Gastroesophageal sphincter (tissue), 4 donors: ENCODE measurements at regions not wholly inside any gene's neighbourhood (a gene's known extent, or its start where the extent isn't known, plus 50 kb on each side); places are given as distances from the start of the nearest gene placed in this dataset.

ENCODE experiments used
- ATAC-seq: fragments of 150-250 bp; one replicate; pipeline ENCODE4 v1.9.1; 2016; ENCODE audit warnings: mild to moderate bottlenecking, moderate library complexity
- H3K27ac ChIP-seq, 4 donors: fragments of 200-600 bp; sonication (generic) in 3 of 4; 1 replicate in 3 of 4; 2 replicates in 1 of 4; pipeline ENCODE4 v1.5.1; 2016 to 2019
- H3K27me3 ChIP-seq: fragments of 200-600 bp; sonication (generic); one replicate; pipeline ENCODE4 v1.5.1; 2019
- H3K36me3 ChIP-seq, 2 donors: fragments of 200-600 bp; sonication (generic); one replicate each; pipeline ENCODE4 v1.5.1; 2019; ENCODE audit warnings: control low read depth in 1 of 2
- H3K4me1 ChIP-seq, 3 donors: fragments of 200-600 bp; sonication (generic); 1 replicate in 2 of 3; 2 replicates in 1 of 3; pipeline ENCODE4 v1.5.1; 2016 to 2019; ENCODE audit warnings: control low read depth in 2 of 3
- H3K4me3 ChIP-seq, 2 donors: fragments of 200-600 bp; sonication (generic); one replicate each; pipeline ENCODE4 v1.5.1; 2019; ENCODE audit warnings: mild to moderate bottlenecking in 1 of 2, moderate library complexity in 1 of 2
- H3K9me3 ChIP-seq, 3 donors: fragments of 200-600 bp; sonication (generic); one replicate each; pipeline ENCODE4 v1.5.1; 2017 to 2019; ENCODE audit warnings: control low read depth in 2 of 3
- EP300 ChIP-seq: sonication (generic); formaldehyde crosslinking; IDR thresholded peaks from one replicate; pipeline ENCODE4 v1.6.1; 2017; ENCODE audit warnings: antibody characterized with exemption, mild to moderate bottlenecking
- POLR2A ChIP-seq, 2 donors: fragments of 450-650 bp; IDR thresholded peaks; one replicate each; pipeline ENCODE4 v1.6.1; 2017; ENCODE audit warnings: antibody characterized with exemption in 2 of 2, mild to moderate bottlenecking in 2 of 2, moderate library complexity in 1 of 2
- POLR2AphosphoS5 ChIP-seq: sonication (generic); formaldehyde crosslinking; IDR thresholded peaks from one replicate; pipeline ENCODE4 v1.6.1; 2017; ENCODE audit warnings: antibody characterized with exemption
- WGBS, 2 donors: methylation state at CpG; one replicate each; pipeline ENCODE4 v1.1.5; 2018; ENCODE audit warnings: low coverage in 1 of 2; 5-methylcytosine and 5-hydroxymethylcytosine counted together
- TF ChIP-seq, protein P1 (sequence below), 4 experiments: fragments of 200-600 bp in 2 of 4; fragments of 450-650 bp in 2 of 4; sonication (generic) in 1 of 4; IDR thresholded peaks; one replicate each; pipeline ENCODE4 v1.5.1; 2017 to 2019; ENCODE audit warnings: antibody characterized with exemption in 4 of 4, mild to moderate bottlenecking in 2 of 4, moderate library complexity in 2 of 4

DNA sequence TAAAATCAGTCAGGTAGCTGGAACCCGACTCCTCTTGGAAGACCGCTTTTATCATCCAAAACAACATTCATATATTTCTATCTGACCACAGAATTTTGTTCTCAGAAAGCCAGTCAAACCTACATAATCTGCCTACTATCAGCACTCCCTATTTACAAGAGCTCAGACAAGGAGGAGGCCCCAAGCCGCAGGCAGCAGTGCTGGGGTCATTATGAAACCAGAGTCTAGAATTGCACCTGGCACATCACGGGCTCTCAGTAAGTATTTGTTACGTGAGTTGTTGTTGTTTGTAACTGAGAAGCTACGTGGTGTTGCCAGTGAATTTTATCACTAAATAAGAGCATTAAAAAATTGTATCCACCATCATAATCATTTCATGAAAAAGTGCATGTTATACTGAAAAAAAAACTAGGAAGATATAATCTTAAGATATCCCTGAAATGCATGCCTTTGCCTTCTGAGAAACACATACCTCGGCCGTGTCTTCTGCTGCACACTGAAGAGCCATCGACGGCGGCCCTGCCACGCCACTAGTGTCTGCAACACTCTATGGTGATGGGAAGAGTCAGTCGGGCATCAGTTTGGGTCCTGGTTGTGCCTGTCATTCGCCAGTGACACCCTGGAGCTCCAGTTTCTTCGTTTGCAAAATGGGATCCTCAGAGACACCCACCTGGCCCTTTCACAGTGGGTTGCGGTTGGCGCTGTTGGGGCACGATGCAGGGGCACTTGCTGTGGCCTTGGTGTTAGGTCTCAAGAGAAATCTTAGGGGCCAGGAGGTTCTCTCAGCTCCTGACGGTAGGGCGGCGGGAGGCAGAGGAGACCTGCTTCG lies 505.9 kb downstream of the EIPR1 start:
- Histone ChIP-seq H3K4me3 (no peak overlapping the region), H3K9me3 (no peaks in the 10 kb centered on the region), H3K27ac (no peak overlapping the region), H3K36me3 (no peaks in the 10 kb centered on the region), H3K4me1 (no peaks in the 10 kb centered on the region), H3K27me3 (peaks cover 15% of the 10 kb centered on the region)
- TF ChIP-seq EP300 (no peak), POLR2AphosphoS5 (no peak), POLR2A (IDR thresholded peaks at IDR 0.05) (no peak)
- TF ChIP-seq, protein P1, sequence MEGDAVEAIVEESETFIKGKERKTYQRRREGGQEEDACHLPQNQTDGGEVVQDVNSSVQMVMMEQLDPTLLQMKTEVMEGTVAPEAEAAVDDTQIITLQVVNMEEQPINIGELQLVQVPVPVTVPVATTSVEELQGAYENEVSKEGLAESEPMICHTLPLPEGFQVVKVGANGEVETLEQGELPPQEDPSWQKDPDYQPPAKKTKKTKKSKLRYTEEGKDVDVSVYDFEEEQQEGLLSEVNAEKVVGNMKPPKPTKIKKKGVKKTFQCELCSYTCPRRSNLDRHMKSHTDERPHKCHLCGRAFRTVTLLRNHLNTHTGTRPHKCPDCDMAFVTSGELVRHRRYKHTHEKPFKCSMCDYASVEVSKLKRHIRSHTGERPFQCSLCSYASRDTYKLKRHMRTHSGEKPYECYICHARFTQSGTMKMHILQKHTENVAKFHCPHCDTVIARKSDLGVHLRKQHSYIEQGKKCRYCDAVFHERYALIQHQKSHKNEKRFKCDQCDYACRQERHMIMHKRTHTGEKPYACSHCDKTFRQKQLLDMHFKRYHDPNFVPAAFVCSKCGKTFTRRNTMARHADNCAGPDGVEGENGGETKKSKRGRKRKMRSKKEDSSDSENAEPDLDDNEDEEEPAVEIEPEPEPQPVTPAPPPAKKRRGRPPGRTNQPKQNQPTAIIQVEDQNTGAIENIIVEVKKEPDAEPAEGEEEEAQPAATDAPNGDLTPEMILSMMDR (IDR thresholded peaks at IDR 0.05) = no peak
- ATAC-seq = no peak
- 85 to 88% methylated on average over 12 to 14 of the region's 22 CpGs for WGBS, 2 donors

DNA sequence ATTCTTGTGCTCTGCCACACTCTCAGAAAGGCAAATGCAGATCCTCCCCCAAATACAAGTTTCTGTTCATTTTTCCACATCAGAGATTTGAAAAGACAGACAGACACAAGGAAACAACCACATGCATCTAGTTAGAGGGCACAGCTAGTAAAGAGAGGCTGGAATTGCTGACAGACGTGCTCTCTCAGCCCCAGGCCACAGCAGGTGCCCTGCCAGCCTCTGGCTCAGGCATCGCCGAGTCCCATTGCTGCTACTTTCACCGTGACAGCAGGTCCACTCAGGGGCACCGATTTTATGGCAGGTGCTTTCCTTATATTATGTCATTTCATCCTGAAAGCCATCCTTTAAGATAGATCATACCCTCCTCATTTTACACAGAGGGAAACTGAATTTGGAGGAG lies 507.5 kb downstream of the EIPR1 start:
- H3K4me1 ChIP-seq = no peaks in the 10 kb centered on the region
- H3K9me3 ChIP-seq = no peaks in the 10 kb centered on the region
- TF ChIP-seq POLR2A (IDR thresholded peaks at IDR 0.05) = no peak
- 78 to 80% methylated on average over 1 to 5 of the region's 5 CpGs for WGBS, 2 donors
- H3K27me3 ChIP-seq = peaks cover 28% of the 10 kb centered on the region
- no peaks in the 10 kb centered on the region for H3K36me3 ChIP-seq
- ATAC-seq = no peak
- H3K27ac ChIP-seq = no peak overlapping the region
- H3K4me3 ChIP-seq = no peak overlapping the region

DNA sequence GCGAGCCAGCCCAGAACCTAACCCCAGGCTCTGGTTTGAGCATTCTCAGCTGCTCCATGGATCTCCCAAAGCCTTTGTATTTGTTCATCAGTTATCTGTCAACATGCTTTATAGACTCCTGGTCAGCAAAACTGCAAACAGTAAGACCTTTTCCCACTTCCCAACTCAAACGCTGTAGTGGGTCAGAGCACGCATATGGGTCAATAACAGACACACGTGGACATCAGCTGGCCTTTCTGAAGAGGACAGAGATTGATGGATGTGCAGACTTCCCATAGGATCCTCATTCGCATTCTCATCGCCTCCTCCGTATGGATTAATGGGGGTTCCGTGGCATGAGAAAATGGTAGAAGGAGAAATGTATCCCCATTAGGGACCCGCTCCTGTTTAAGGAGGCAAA lies 508.1 kb downstream of the EIPR1 start:
- Histone ChIP-seq H3K9me3 (no peaks in the 10 kb centered on the region), H3K27ac (no peak overlapping the region), H3K27me3 (peaks cover 32% of the 10 kb centered on the region), H3K4me1 (no peaks in the 10 kb centered on the region), H3K4me3 (no peak overlapping the region), H3K36me3 (no peaks in the 10 kb centered on the region)
- TF ChIP-seq POLR2A (IDR thresholded peaks at IDR 0.05) (no peak), POLR2AphosphoS5 (no peak), EP300 (no peak)
- TF ChIP-seq, protein P1 (IDR thresholded peaks at IDR 0.05) = no peak
- 73 to 100% methylated on average over 1 to 6 of the region's 9 CpGs for WGBS, 2 donors
- ATAC-seq = no peak

DNA sequence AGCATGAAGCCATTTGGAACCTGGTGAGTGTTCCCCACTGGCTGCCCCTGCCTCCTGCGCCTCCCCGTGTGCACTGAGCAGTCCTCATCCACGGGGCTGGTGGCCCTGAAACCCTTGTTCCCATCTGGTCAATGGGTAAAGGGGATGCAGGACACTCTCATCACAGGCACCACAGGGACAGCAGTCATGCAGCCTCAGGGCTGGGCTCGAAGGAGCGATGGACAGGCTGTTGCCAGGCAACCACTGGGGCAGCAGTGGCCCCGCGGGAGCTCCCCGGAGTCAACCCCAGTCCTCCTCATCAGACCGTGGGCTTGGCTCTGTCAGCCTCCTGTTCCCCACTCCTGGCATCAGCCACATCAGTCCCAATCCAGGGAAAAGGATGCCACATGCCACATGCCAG lies 509.5 kb downstream of the EIPR1 start:
- H3K4me3 ChIP-seq = no peak overlapping the region
- no peak for ATAC-seq
- H3K9me3 ChIP-seq = no peaks in the 10 kb centered on the region

DNA sequence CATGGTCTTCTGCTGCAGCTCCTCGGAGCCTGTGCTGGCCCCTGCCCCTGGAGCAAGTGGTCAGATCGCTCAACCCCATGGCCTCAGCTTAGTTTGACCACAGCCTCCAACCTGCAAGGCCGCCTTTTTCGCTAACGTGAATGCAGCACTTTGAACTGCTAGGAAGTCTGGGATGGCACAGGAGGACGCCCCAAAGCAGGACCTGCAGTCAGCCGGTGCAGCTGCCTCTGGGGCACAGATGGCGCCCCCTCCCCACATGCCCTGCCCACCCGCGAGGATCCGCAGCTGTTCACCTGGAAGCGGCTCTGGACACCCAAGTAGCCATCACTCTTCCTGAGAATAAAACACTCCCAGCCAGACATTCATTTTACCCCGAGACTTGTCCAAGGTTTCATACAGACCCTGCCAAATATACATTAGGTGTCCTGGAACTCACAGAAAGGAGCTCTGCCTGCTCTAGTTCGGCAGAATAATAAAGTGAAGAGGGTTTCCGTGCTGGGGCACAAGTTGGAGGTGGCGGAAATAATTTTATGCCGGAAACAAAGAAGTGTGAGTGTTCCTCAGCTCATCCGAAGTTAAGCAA lies 510.1 kb downstream of the EIPR1 start:
- WGBS, 2 donors = 25 to 40% methylated on average over 5 to 6 of the region's 18 CpGs
- H3K9me3 ChIP-seq = no peaks in the 10 kb centered on the region
- no peaks in the 10 kb centered on the region for H3K36me3 ChIP-seq
- no peak overlapping the region for H3K27ac ChIP-seq
- TF ChIP-seq POLR2AphosphoS5 (no peak), POLR2A (IDR thresholded peaks at IDR 0.05) (no peak), EP300 (no peak)
- TF ChIP-seq, protein P1 (IDR thresholded peaks at IDR 0.05) = no peak
- no peak overlapping the region for H3K4me3 ChIP-seq
- no peak for ATAC-seq
- H3K27me3 ChIP-seq = peaks cover 32% of the 10 kb centered on the region
- no peaks in the 10 kb centered on the region for H3K4me1 ChIP-seq

More for the DNA sequence above, 509.5 kb downstream of the EIPR1 start:
- Histone ChIP-seq H3K4me1 (no peaks in the 10 kb centered on the region), H3K36me3 (no peaks in the 10 kb centered on the region), H3K27ac (no peak overlapping the region), H3K27me3 (peaks cover 32% of the 10 kb centered on the region)
- 20% methylated on average over 1 of the region's 9 CpGs; no CpG with 5 or more reads in 1 of the 2 donors for WGBS, 2 donors
- TF ChIP-seq POLR2AphosphoS5 = no peak
- TF ChIP-seq, protein P1 (IDR thresholded peaks at IDR 0.05) = no peak
- TF ChIP-seq POLR2A (IDR thresholded peaks at IDR 0.05) = no peak
